Stimulated activated CD4-positive, alpha-beta T cell treated with anti-CD3 and anti-CD28 coated beads, Interleukin-4, amount 100 ng/mL, for 4 hours (primary cell): ENCODE measurements at regions not wholly inside any gene's neighbourhood (a gene's known extent, or its start where the extent isn't known, plus 50 kb on each side); places are given as distances from the start of the nearest gene placed in this dataset.

Experiments used
- DNase-seq, 2 experiments: peaks; one replicate each; pipeline ENCODE4 v3.0.0-alpha.2; 2020

GRCh38 chr9:88033359-88033702 lies 59.0 kb upstream of the CDK20 start:
- DNase-seq = no peak

GRCh38 chr9:88028338-88028737 lies 54.0 kb upstream of the CDK20 start:
- no peak for DNase-seq

- no peak for DNase-seq
These were observed 51.8 kb upstream of the CDK20 start for GRCh38 chr9:88026118-88026479.

GRCh38 chr9:88025411-88026117 lies 51.2 kb upstream of the CDK20 start:
- no peak for DNase-seq

GRCh38 chr9:88024896-88025295 lies 50.6 kb upstream of the CDK20 start:
- no peak for DNase-seq
